Activated CD4-positive, alpha-beta memory T cell treated with anti-CD3 and anti-CD28 coated beads, Interleukin-2, amount 10 ng/mL, durations not matched to agents 7 days and 5 days (primary cell): ENCODE measurements at regions not wholly inside any gene's neighbourhood (a gene's known extent, or its start where the extent isn't known, plus 50 kb on each side); places are given as distances from the start of the nearest gene placed in this dataset.
A peak's percentile ranks its signal among the peaks of the same experiment; 100 is the strongest.

Experiments used
- CTCF ChIA-PET: fragments of 350-600 bp; sonication (Branson Sonifier 250); formaldehyde crosslinking; loops from one replicate; lab custom pipeline; 2021; ENCODE audit warnings: antibody characterized with exemption, inconsistent platforms; lab: Charles Lee
- POLR2A ChIA-PET: fragments of 350-600 bp; sonication (Branson Sonifier 250); formaldehyde crosslinking; loops from one replicate; lab custom pipeline; 2021; ENCODE audit warnings: antibody characterized with exemption; lab: Charles Lee
- DNase-seq: peaks from one replicate; pipeline ENCODE4 v3.0.0-alpha.2; 2020
- H3K27ac Mint-ChIP-seq: one replicate; pipeline ENCODE4 v1.8.0; 2021; ENCODE audit warnings: mild to moderate bottlenecking, mixed read lengths
- H3K27me3 Mint-ChIP-seq: one replicate; pipeline ENCODE4 v1.8.0; 2021; ENCODE audit warnings: mixed read lengths
- H3K36me3 Mint-ChIP-seq: one replicate; pipeline ENCODE4 v1.8.0; 2021; ENCODE audit warnings: low read depth, mixed read lengths
- H3K4me1 Mint-ChIP-seq: one replicate; pipeline ENCODE4 v1.8.0; 2021; ENCODE audit warnings: mixed read lengths
- H3K4me3 Mint-ChIP-seq: one replicate; pipeline ENCODE4 v1.8.0; 2021; ENCODE audit warnings: mild to moderate bottlenecking, mixed read lengths
- H3K9me3 Mint-ChIP-seq: one replicate; pipeline ENCODE4 v1.8.0; 2021; ENCODE audit warnings: mixed read lengths

DNA sequence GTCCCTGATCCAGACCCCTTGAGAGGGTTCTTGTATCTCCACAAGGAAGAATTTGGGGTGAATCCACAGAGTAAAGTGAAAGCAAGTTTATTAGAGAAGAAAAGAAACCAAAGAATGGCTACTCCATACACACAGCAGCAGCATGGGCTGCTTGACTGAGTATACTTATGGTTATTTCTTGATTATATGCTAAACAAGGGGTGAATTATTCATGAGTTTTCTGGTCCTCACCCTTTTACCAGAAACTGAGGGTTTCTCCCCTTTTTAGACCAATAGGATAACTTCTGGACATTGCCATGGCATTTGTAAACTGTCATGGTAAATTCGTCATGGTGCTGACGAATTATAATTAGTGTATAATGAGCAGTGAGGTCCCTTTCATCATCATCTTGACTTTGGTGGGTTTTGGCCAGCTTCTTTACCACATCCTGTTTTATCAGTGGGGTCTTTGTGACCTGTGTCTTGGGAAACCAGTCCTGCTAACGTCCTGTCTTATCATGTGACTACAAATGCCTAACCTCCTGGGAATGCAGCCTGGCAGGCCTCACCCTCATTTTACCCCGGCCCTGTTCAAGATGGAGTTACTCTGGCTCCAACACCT lies 121.9 kb downstream of the SPTSSA start:
- H3K4me1 Mint-ChIP-seq: peaks cover 7% of the 10 kb centered on the region
- DNase-seq: no peak
- POLR2A ChIA-PET: interaction anchor here (0.9 kb wide), 1 partner anchor 11 kb away, joined by 3 read pairs; no protein-coding TSS in a partner anchor
- no peaks in the 10 kb centered on the region for H3K36me3 Mint-ChIP-seq
- no peaks in the 10 kb centered on the region for H3K9me3 Mint-ChIP-seq
- CTCF ChIA-PET: interaction anchor here (0.8 kb wide), 1 partner anchor 9 kb away, joined by 3 read pairs; no protein-coding TSS in a partner anchor
- H3K27me3 Mint-ChIP-seq: no peaks in the 10 kb centered on the region
- H3K4me3 Mint-ChIP-seq: no peak overlapping the region
- no peak overlapping the region for H3K27ac Mint-ChIP-seq

DNA sequence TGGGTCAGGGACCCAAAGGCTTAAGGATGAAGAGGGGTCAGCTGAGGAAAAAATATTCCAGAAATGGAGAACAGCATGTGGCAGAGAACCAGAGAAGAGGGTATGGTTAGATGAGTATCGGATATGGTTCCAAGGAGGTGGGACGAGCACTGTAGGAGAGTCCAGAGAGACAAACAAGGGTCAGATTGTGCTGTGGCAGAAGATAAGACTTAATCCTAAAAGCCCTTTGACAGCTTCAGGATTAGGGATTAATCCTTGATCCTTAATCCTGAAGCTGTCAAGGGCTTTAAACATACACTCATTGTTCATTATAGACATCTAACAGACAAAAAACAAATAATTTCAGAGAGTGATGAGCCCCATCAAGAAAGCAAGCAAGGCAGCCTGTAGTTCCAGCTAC lies 124.0 kb downstream of the SPTSSA start:
- CTCF ChIA-PET: interaction anchor here (0.8 kb wide), 1 partner anchor 15 kb away, joined by 5 read pairs; no protein-coding TSS in a partner anchor
- Mint-ChIP-seq H3K9me3 (no peaks in the 10 kb centered on the region), H3K27me3 (no peaks in the 10 kb centered on the region), H3K27ac (no peak overlapping the region), H3K4me3 (no peak overlapping the region), H3K36me3 (no peaks in the 10 kb centered on the region), H3K4me1 (peaks cover 7% of the 10 kb centered on the region)
- POLR2A ChIA-PET: no interaction called here
- DNase-seq: no peak

DNA sequence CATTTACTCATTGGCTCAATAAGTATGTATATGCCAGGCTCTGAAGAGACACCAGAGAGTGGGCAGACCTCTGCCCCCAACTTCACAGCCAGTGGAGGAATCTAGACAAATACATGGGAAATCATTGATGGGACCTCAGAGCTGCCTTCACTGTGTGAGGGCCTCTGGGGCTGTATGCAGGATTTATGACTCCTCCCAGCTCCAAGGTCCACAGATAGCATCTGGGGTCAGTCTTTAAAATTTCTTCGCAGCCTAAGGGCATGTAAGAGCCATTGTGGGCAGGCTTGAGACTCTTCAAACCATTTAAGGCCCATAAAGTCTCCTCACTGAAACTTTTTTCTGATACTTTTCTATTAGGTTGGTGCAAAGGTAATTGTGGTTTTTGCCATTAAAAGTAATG lies 125.5 kb downstream of the SPTSSA start:
- Mint-ChIP-seq H3K27ac (no peak overlapping the region), H3K27me3 (no peaks in the 10 kb centered on the region), H3K4me1 (peaks cover 14% of the 10 kb centered on the region)

DNA sequence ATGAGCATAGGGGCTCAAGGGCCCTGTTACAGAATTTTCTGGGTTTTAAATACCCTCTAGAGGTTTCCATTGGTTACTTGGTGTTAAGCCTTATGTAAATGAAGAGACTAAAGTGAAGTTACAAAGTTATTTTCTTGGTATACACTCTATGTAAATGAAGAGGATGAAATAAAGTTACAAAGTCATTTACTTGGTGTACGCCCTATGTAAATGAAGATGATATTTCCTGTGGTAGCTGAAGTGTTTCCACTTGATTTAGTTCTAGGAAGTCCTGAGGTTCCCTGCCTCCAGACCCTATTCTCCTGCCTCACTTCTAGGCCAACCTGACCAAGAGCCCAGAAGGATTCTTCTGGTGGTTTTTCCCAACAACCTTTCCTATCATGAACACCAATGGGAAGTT lies 126.1 kb downstream of the SPTSSA start:
- ChIA-PET POLR2A (no interaction called here), CTCF (no interaction called here)
- DNase-seq: no peak
- Mint-ChIP-seq H3K9me3 (no peaks in the 10 kb centered on the region), H3K4me3 (no peak overlapping the region), H3K27me3 (no peaks in the 10 kb centered on the region), H3K4me1 (peaks cover 15% of the 10 kb centered on the region), H3K27ac (no peak overlapping the region), H3K36me3 (no peaks in the 10 kb centered on the region)

More for the DNA sequence above, 125.5 kb downstream of the SPTSSA start:
- H3K36me3 Mint-ChIP-seq: no peaks in the 10 kb centered on the region
- no peak overlapping the region for H3K4me3 Mint-ChIP-seq
- no peaks in the 10 kb centered on the region for H3K9me3 Mint-ChIP-seq
- POLR2A ChIA-PET: no interaction called here
- no peak for DNase-seq
- CTCF ChIA-PET: no interaction called here

DNA sequence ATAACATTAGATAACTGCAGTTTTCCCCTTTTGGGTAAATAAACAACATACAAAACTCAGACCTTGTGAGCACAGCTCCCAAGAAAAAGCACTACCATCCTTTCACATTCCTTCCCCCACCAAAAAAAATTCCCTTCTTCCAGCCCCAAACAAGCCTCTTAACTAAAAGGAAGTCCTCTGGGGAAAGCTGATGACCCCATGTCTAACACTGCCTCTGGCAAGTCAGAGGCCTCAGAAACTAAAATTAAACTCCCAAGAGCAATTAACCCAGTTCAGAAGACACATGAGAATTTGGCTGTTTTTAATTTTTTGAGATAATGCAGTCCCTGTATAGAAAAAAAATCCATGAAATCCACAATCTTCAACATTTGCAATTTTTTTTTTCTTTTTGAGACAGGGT lies 127.7 kb downstream of the SPTSSA start:
- CTCF ChIA-PET: interaction anchor here (0.7 to 1.0 kb wide), 2 partner anchors 204 to 1077 kb away, joined by 3 to 4 read pairs; no protein-coding TSS in a partner anchor
- Mint-ChIP-seq H3K4me1 (peaks cover 15% of the 10 kb centered on the region), H3K27me3 (no peaks in the 10 kb centered on the region), H3K36me3 (no peaks in the 10 kb centered on the region), H3K4me3 (no peak overlapping the region), H3K9me3 (no peaks in the 10 kb centered on the region), H3K27ac (no peak overlapping the region)
- POLR2A ChIA-PET: no interaction called here
- no peak for DNase-seq

DNA sequence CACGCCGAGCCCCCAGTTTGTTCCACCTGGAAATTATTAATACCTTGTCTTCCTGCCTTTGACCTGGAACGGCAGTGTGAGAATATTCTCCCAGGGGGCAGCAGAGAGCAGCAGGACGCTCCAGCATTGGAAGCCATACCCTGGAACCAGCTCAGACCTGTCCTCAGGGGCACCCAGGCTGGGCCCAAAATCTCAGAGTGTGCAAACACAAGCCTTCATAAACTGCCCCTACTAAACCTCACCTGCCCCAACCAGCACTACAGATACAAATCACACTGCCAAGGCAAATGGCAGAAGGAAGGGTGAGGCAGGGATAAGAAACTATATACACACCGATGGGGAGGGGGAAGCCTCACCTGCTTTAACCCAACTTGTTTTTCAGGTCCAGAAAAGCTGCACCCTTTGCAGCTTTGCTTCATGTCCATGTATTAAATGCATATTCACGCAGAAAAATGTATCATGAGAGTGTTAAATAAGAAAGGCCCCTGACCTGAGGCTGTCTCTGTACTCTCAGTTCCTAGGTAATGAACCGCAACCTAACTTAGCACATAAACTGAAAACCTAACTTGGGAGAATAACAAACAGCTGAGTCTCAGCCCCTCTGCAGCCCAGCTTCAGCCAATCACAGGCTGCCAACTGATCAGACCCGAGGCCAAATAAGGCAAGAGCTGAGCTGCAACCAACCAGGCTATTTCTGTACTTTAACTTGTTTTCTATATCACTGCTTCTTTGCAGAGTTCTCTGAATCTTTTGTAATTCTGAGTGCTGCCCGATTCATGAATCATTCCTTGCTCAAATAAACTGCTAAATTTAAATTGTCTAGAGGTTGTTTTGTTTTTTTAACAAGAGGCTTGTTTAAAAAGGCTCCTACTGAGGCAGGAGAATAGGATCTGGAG lies 130.1 kb downstream of the SPTSSA start:
- Mint-ChIP-seq H3K4me1 (peaks cover 15% of the 10 kb centered on the region), H3K27ac (no peak overlapping the region), H3K4me3 (no peak overlapping the region), H3K27me3 (no peaks in the 10 kb centered on the region), H3K9me3 (no peaks in the 10 kb centered on the region), H3K36me3 (no peaks in the 10 kb centered on the region)
- DNase-seq: peak; percentile 63
- ChIA-PET POLR2A (no interaction called here), CTCF (interaction anchor here (0.9 to 2.0 kb wide), 9 partner anchors 9 to 206 kb away, joined by 3 to 11 read pairs (median 4); no protein-coding TSS in a partner anchor)

DNA sequence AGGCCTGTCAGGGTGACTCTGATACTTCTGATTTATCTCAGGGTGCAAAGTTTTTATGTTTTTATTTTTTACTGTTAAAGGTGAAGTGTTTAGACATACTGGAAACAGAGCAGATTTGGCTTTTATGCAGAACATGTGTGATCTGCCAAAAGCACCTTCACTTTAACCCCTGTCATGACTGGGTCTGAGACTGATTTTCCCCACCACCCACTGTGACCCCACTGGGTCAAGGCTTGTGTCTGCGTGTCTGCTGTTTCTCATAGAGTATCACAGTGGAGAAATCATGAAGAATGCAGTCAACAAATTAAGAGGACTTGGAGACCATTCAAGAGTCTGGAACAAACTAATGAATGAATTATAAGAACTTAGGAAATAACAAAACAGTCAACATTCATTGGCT lies 131.2 kb downstream of the SPTSSA start:
- Mint-ChIP-seq H3K27me3 (no peaks in the 10 kb centered on the region), H3K27ac (no peak overlapping the region), H3K4me3 (no peak overlapping the region), H3K4me1 (peaks cover 11% of the 10 kb centered on the region), H3K9me3 (no peaks in the 10 kb centered on the region), H3K36me3 (no peaks in the 10 kb centered on the region)
- ChIA-PET POLR2A (no interaction called here), CTCF (interaction anchor here (0.6 to 2.0 kb wide), 6 partner anchors 10 to 490 kb away, joined by 3 to 7 read pairs (median 4); no protein-coding TSS in a partner anchor)
- no peak for DNase-seq

DNA sequence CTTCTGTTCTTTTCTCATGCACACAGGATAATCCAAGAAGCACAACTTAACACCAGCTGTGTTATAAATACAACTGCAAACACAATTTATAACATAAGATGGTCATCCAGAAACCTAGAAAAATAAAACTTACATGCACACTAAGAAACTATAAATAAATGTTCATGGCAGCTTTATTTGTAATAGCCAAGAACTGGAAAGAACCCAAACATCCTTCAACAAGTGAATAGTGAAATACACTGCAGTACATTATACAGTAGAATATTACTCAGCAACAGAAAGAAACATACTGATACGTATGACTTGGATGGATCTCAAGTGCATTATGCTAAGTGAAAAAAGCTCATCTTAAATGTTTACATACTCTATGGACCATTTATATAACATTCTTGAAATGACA lies 132.7 kb downstream of the SPTSSA start:
- peaks cover 8% of the 10 kb centered on the region for H3K4me1 Mint-ChIP-seq
- H3K27ac Mint-ChIP-seq: no peak overlapping the region
- H3K36me3 Mint-ChIP-seq: no peaks in the 10 kb centered on the region
- ChIA-PET CTCF (interaction anchor here (0.9 to 1.8 kb wide), 4 partner anchors 15 to 172 kb away, joined by 4 read pairs; no protein-coding TSS in a partner anchor), POLR2A (interaction anchor here (0.9 kb wide), 1 partner anchor 12 kb away, joined by 3 read pairs; no protein-coding TSS in a partner anchor)
- no peak overlapping the region for H3K4me3 Mint-ChIP-seq
- H3K9me3 Mint-ChIP-seq: no peaks in the 10 kb centered on the region
- H3K27me3 Mint-ChIP-seq: no peaks in the 10 kb centered on the region
- DNase-seq: no peak

DNA sequence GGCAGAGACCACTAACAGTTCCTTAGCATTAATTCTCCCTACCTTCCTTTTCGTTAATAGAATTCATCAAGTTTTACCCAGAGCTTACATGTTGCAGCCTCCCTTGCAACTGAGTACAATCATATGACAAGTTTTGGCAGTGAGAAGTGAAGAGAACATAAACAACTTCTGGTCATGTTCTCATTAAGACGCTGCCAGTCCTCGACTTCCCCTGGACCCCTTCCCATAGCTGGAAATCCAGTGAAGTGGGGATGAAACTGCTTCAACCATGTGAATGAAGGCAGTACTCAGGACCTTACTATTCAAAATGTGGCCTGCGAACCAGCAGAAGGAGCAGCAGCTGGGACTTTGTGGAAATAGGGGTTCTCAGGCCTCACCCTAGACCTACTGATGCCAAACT lies 133.9 kb downstream of the SPTSSA start:
- CTCF ChIA-PET: interaction anchor here (1.4 to 1.8 kb wide), 3 partner anchors 16 to 173 kb away, joined by 4 read pairs; no protein-coding TSS in a partner anchor
- Mint-ChIP-seq H3K36me3 (no peaks in the 10 kb centered on the region), H3K27ac (no peak overlapping the region), H3K4me3 (no peak overlapping the region), H3K27me3 (no peaks in the 10 kb centered on the region), H3K9me3 (no peaks in the 10 kb centered on the region), H3K4me1 (peaks cover 8% of the 10 kb centered on the region)
- DNase-seq: no peak
- POLR2A ChIA-PET: no interaction called here

DNA sequence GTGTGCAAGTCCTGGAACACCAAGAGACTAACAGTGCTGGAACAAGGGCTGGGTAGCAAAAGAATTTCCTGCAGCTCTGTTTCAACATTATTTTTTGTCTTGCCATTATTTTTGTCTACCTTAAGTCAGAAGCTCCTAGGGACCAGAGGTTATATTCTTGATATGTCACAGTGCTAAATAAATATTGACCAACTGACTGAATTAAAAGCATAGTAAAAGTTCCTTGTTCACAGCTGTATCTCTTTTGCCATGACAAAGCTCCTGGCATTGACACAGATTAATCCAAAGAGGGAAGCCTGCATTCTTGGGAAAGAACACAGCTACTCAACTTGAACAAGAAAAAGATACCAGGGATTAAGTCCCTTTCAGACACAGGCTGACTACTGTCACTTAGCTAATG lies 136.5 kb downstream of the SPTSSA start:
- no peaks in the 10 kb centered on the region for H3K4me1 Mint-ChIP-seq
- H3K9me3 Mint-ChIP-seq: no peaks in the 10 kb centered on the region
- POLR2A ChIA-PET: no interaction called here
- CTCF ChIA-PET: interaction anchor here (0.9 to 2.8 kb wide), 10 partner anchors 9 to 532 kb away, joined by 3 to 10 read pairs (median 4); no protein-coding TSS in a partner anchor
- H3K4me3 Mint-ChIP-seq: no peak overlapping the region
- no peak for DNase-seq
- no peaks in the 10 kb centered on the region for H3K36me3 Mint-ChIP-seq
- peaks cover 3% of the 10 kb centered on the region for H3K27me3 Mint-ChIP-seq
- no peak overlapping the region for H3K27ac Mint-ChIP-seq

DNA sequence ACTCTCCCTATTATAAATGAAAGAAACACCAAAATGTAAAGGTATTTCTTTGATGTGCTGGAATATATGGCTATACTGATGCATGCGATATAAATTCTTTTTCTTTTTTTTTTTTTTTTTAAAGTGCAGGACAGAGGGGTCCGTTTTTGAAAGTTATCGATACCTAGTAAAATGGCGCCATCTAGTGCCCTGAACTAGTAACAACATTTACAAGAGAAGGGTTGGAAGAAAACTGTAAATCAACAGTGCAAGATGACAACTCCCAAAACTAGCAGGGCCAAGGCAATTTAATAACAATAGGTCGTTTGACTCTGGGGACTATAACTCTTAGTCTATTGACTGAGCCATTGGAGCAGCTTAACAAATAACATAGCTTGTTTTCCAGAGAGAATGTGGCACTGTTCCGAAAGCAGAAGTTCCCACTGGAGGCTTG lies 137.7 kb downstream of the SPTSSA start:
- POLR2A ChIA-PET: no interaction called here
- CTCF ChIA-PET: interaction anchor here (0.6 to 2.8 kb wide), 8 partner anchors 17 to 720 kb away, joined by 3 to 13 read pairs (median 4); no protein-coding TSS in a partner anchor
- Mint-ChIP-seq H3K4me3 (no peak overlapping the region), H3K36me3 (no peaks in the 10 kb centered on the region), H3K4me1 (no peaks in the 10 kb centered on the region), H3K9me3 (no peaks in the 10 kb centered on the region), H3K27me3 (peaks cover 9% of the 10 kb centered on the region), H3K27ac (no peak overlapping the region)
- DNase-seq: no peak

DNA sequence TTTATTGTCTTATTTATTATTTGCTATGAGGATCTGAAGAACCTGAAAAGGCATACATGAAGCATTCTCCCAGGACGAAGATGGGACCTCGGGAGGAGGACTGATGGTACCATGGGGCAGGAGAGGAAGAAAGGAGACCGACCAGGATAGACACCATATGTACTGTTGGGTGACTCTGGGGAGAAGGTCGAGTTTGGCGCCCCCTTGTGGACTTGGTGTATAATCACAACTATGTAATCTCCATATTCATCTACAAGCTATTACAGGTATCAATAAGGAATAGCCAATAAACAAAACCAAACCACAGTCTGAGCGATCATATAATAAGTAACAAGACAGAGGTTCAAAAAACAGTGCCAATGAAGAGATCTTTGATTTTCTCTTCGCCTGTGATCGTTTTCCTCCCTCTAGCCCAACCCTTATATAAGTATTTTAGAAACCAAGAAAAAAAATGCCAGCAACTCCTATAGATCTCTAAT lies 139.1 kb downstream of the SPTSSA start:
- DNase-seq: peak; percentile 77
- Mint-ChIP-seq H3K27me3 (peaks cover 9% of the 10 kb centered on the region), H3K9me3 (no peaks in the 10 kb centered on the region), H3K36me3 (no peaks in the 10 kb centered on the region), H3K4me1 (no peaks in the 10 kb centered on the region), H3K27ac (no peak overlapping the region), H3K4me3 (no peak overlapping the region)
- ChIA-PET POLR2A (no interaction called here), CTCF (interaction anchor here (0.6 to 2.8 kb wide), 20 partner anchors 9 to 622 kb away, joined by 3 to 13 read pairs (median 4); no protein-coding TSS in a partner anchor)
